Stimulated activated CD8-positive, alpha-beta memory T cell treated with anti-CD3 and anti-CD28 coated beads, Interleukin-7, amount 100 ng/mL, for 24 hours (primary cell): ENCODE measurements at regions not wholly inside any gene's neighbourhood (a gene's known extent, or its start where the extent isn't known, plus 50 kb on each side); places are given as distances from the start of the nearest gene placed in this dataset.
"Not testable (repeated sequence)": the region's sequence is repeated elsewhere in the genome, so short reads cannot be mapped to it uniquely, and the experiment has no call there.

Experiments
- DNase-seq: peaks from one replicate; pipeline ENCODE4 v3.0.0-alpha.2; 2020; ENCODE audit warnings: low read depth

- DNase-seq: not testable (repeated sequence)
Measured at GRCh38 chr4:17436047-17436749, 75.7 kb downstream of the QDPR start.

GRCh38 chr4:17433827-17434226, 78.1 kb downstream of the QDPR start:
- no peak for DNase-seq

- DNase-seq: no peak
Measured at GRCh38 chr4:17427991-17428390, 83.9 kb downstream of the QDPR start.

DNA sequence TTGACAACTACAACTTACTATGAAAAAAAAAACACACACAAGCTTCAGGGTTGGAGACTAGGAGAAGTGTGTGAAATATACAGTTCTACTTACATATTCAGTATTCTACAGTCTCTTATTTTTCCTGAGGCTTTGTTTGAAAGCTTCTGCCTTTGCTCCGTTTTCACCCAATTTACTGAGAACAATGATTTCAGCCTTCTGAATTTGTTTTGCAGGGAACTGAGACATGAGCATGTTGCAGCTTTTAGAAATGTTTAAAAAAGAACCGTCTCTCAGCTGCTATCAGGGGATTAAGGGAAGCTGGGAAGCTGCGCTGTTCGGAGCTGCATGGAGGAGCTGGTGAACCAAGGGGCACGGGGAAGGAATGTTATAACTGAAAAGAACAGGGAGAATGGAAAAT, 85.7 kb downstream of the QDPR start:
- no peak for DNase-seq

DNA sequence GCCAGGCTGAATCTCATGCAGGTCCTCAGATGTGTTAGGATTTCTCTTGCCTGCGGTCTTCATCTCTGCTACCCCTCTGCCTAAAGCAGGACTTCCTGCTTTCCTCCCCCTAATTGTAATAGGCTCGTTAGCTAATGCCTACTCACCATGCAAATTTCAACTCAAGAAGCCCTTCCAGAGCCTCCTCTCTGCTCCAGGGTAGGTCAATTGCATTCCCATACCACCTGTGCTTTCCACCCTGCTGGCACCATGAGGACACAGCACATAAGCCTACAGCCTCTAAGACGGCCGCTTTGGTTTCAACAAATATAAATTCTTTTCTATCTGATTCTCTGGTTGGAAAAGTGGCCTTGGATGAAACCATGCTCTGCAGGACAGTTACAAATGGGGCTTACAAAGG, 93.9 kb downstream of the QDPR start:
- DNase-seq: no peak

- DNase-seq: no peak
Measured at GRCh38 chr4:17414392-17414791, 97.5 kb downstream of the QDPR start.

DNA sequence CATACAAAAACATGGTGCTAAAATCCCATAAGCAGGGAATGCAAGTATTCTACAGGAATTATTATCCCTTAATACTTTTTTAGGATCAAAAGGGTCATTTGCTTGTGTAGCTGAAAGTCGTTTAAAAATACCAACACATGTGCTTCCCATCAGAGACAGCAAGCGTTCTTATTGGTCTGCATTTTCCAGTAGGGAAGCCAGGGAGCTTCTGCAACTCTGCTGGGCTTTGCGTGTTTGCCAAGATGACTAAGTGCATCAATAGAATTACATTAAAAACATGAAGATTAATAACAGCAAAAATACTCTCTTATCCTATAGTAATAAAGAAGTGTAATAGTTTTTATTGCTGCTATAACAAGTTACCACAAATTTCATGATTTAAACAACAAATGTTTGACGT, 111.2 kb downstream of the QDPR start:
- no peak for DNase-seq

DNA sequence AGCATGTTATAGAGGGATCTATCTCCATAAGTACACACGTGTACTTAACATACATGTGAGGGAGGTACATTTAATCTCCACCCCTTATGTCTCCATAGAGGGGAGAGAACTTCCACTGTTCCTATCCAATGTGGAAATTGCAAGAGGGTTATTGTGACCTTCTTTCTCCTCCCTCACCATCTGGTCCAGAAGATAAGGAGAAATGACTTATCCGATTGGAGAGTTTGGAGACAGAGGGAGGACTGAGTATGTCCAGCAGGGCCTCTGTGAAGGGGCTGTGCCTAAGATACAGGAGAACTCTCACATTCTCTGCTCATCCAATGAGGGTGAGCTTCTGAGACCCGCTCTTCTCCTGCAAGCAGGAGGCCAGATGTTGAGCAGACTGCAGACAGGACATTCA, 113.1 kb downstream of the QDPR start:
- no peak for DNase-seq

DNA sequence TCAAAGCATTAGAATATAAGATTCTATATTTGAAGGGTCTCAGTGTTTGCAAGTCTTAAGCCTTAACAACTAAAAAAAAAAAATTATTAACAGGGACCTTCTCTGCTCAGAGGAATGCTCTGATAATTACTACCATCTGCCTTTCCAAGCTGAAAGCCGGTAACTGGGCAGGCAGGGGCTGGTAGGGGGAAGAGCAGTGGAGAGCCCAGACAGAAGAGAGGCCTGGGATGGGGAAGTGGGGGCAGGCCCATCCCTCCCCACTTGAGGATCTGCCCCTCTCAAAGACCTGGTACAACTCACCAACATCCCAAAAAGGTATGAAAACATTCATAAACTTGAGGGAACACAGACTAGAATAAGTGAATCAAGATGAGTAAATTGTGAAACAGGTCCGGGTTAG, 113.9 kb downstream of the QDPR start:
- DNase-seq: no peak

GRCh38 chr4:17397611-17398010, 114.3 kb downstream of the QDPR start:
- no peak for DNase-seq

- DNase-seq: no peak
Measured at GRCh38 chr4:17385403-17385802, 126.5 kb downstream of the QDPR start.

DNA sequence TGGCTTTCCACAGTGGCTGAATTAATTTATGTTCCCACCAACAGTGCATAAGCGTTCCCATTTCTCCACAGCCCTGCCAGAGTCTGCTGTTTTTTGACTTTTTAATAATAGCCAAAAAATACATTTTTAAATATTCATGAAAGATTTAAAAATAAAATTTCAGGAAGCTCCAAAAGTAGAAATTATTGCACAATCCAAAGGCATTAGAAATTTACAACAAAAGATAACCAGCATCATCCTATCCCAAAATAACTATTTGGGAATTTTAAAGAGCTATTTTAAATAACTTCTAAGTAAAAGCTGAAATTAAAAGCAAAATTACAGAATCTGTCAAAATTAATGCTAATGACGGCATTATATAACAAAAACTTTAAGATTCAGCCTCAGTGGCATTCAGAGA, 131.5 kb downstream of the QDPR start:
- DNase-seq: no peak

GRCh38 chr4:17376205-17376604, 135.7 kb downstream of the QDPR start:
- DNase-seq: no peak

DNA sequence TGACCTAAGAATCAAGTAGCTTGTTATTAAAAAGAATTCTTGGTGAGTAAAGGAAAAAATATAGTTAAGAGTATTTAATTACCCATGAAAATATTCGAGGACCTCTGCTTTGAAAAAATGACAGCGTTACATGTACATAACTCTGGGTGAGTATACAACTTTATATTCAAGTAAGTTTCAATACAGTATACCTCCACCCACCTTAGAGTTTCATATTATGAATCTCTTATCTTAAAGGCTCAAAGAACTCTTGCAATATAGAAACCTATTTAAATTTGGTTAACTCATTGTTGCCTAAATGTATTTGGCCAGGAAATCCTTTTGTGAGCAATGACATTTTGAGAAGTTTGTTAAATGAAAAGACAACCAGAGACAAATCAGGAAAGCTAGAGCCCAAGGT, 138.2 kb downstream of the QDPR start:
- no peak for DNase-seq

DNA sequence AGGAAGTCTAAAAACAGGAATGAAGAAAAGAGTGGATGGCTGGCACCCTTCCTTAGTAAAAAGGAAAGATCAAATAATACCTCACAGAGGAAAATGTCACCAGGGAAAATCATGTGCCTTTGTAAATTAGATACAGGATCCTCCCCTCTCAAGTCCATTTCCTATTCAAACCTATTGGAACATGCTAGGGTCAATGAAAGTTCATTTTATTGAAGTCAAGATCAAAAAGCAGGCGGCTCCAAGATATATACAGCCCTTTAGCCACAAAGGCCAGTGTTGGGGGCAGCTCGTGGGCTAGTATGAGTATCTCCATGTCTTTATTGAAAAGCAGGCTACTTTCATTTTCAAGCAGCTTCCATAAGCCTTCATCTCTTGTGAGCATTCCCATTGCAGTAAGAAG, 141.1 kb downstream of the QDPR start:
- DNase-seq: no peak

DNA sequence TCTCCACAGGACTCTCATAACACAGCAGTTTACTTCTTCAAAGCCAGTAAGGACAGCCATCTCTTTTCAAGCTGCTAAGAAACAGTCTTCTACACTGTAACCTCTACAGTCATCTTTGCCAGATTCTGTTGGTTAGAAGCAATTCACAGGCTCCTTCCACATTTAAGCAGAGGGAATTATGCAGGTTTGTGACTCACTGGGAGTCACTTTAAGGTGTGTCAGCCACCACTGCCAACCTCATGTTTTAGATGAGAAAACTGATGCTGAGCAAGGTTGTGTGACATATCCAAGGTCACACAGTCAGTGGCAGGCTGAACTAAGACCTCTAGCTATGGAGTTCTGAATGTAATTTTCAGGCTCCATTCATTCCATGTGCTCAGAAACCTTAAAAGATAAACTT, 143.5 kb downstream of the QDPR start:
- no peak for DNase-seq

DNA sequence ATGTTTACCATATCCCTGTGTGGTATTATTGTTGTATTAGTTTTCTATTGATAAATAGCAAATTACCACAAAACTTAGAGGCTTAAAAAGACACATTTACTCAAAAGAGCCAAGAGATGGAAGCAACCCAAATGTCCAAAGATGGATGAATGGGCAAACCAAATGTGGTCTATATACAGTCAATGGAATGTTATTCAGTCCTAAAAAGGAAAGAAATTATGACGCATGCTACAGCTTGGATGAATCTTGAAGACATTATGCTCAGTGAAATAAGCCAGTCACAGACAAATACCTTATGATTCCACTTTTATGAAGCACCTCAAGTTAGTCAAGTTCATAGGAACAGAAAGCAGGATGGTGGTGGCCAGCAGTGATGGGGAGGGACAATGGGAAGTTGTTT, 144.7 kb downstream of the QDPR start:
- DNase-seq: no peak

DNA sequence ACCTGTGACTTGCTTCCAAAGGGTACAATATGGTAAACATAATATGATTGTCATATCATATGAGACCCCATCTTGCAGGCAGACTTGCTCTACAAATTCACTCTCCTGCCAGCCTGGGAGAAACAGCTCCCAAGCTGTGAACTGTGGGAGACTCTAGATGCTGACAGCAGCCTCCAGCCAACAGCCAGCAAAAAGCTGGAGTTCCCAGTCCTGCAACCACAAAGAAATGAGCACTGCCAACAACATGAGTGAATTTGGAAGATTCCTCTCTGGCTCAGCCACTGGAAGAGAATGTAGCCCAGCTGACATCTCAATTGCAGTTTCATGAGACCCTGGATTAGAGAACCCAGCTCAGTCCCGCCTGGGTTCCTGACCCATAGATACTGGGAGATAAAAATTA, 145.4 kb downstream of the QDPR start:
- no peak for DNase-seq

GRCh38 chr4:17362430-17362829, 149.5 kb downstream of the QDPR start:
- DNase-seq: no peak

GRCh38 chr4:17358241-17358640, 153.6 kb downstream of the QDPR start:
- no peak for DNase-seq

DNA sequence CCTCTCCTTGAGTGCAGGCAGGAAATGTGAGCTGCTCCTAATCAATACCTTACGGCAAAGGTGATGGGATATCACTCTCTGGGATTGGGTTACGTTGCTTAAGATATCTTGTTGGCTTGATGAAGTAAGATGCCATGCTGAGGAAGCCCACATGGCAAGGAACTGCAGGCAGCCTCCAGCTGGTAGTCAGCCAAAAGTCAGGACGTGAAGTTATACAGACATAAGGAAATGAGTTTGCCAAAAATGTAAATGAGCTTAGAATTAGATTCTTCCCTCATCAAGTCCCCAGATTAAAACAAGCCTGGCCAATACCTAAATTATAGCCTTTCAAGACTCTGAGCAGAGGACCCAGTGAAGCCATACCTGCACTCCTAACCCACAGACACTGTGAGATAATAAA, 155.0 kb downstream of the QDPR start:
- DNase-seq: no peak

- DNase-seq: no peak
Measured at GRCh38 chr4:17352357-17352756, 159.5 kb downstream of the QDPR start.

GRCh38 chr4:17347445-17347844, 164.4 kb downstream of the QDPR start:
- DNase-seq: no peak

DNA sequence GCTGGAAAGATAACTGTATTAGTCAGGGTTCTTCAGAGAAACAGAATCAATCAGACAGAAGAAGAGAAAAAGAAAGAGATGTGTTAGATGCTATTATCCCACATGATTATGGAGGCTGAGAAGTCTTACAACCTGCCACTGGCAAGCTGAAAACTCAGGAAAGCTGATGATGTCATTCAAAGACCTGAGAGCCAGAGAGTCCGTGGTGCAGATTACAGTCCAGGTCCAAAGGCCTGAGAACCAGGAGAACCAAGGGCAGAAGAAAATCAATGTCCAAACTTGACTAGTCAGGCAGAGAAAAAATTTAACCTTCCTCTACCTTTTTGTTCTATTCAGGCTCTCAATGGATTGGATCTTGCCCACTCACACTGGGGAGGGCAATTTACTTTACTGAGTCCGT, 172.5 kb downstream of the QDPR start:
- no peak for DNase-seq

- DNase-seq: no peak
Measured at GRCh38 chr4:17336986-17337385, 174.9 kb downstream of the QDPR start.
